ENCODE measurements at regions not wholly inside any gene's neighbourhood (a gene's known extent, or its start where the extent isn't known, plus 50 kb on each side); places are given as distances from the start of the nearest gene placed in this dataset.
A peak's percentile ranks its signal among the peaks of the same experiment; 100 is the strongest.
"Not testable (repeated sequence)": the region's sequence is repeated elsewhere in the genome, so short reads cannot be mapped to it uniquely, and the experiment has no call there.

GRCh38 chr14:104405360-104406226, 174.0 kb upstream of the C14orf180 start:
- H3K4me3 Mint-ChIP-seq: no peak overlapping the region
- ATAC-seq (ENCODE audit: low read depth in 2 of 2): no peak
- peaks cover 0 to 11% (median 5%) of the 10 kb centered on the region in 3 donors for H3K4me1 Mint-ChIP-seq

DNA sequence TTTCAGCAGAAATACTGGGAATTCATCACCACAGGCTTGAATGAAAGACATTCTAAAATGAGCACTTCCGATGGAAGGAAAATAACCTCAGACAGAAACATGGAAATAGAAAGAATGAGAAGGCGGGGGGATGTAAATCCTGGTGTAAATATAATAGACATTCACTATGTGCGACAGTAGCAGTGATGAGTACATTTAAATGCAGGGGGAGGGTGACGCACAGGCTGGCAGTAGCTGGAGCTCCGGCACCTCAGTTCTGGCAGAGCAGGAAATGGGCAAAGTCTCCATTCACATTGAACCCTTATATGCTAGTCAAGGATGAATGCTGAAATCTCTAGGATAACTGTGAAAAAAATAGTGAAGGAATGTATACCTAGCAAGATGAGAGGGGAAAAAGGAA, 172.7 kb upstream of the C14orf180 start:
- peaks cover 2 to 16% (median 12%) of the 10 kb centered on the region in 7 donors for H3K9me3 Mint-ChIP-seq
- peaks cover 5 to 15% of the 10 kb centered on the region in 2 donors for H3K36me3 Mint-ChIP-seq
- peaks cover 10 to 50% (median 31%) of the 10 kb centered on the region in 3 donors for H3K27me3 Mint-ChIP-seq
- no peak for DNase-seq
- no peak for ATAC-seq (ENCODE audit: low read depth in 2 of 2)
- H3K27ac Mint-ChIP-seq: no peak overlapping the region
- peaks cover 0 to 11% (median 5%) of the 10 kb centered on the region in 3 donors for H3K4me1 Mint-ChIP-seq
- no peak overlapping the region for H3K4me3 Mint-ChIP-seq

More at GRCh38 chr14:104405360-104406226, 174.0 kb upstream of the C14orf180 start:
- Mint-ChIP-seq H3K27ac (no peak overlapping the region), H3K36me3 (peaks cover 5 to 22% of the 10 kb centered on the region in 2 donors), H3K9me3 (peaks cover 2 to 19% (median 13%) of the 10 kb centered on the region in 7 donors), H3K27me3 (peaks cover 10 to 50% (median 31%) of the 10 kb centered on the region in 3 donors)
- no peak for DNase-seq

GRCh38 chr14:104416383-104416782, 163.2 kb upstream of the C14orf180 start:
- H3K4me1 Mint-ChIP-seq: no peaks in the 10 kb centered on the region
- no peak for ATAC-seq (ENCODE audit: low read depth in 2 of 2)
- no peak for DNase-seq
- H3K27ac Mint-ChIP-seq: no peak overlapping the region
- H3K9me3 Mint-ChIP-seq: peaks cover 0 to 7% (median 4%) of the 10 kb centered on the region in 7 donors
- H3K4me3 Mint-ChIP-seq: no peak overlapping the region
- H3K27me3 Mint-ChIP-seq: peaks cover 8 to 24% (median 9%) of the 10 kb centered on the region in 3 donors
- H3K36me3 Mint-ChIP-seq: no peaks in the 10 kb centered on the region

DNA sequence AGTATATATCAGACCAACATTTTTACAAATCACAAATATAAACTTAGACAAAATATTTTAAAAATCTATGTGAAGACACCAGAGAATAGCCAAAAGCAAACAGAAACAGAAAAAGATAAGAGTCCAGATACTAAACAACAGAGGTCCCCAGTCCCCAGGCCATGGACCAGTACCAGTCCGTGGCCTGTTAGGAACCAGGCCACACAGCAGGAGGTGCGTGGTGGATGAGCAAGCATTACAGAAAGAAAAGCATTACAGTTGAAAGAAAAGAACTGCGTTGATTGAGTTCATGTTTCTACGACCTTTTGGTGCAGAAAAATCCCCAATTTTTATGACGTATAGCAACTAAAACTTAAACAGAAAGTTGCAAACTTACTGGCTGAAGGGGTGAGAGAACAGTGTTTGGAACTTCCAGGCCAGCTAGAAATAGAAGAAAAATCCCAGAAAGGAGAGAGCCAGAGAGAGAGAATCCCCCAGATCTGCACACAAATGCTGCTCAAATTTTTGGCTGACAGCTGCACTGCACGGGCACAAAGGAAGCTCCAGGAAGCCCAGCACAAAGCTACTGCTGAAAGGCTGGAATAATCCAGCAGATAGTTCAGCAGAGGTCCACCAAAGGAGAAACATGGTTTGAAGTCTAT, 159.6 kb upstream of the C14orf180 start:
- Mint-ChIP-seq H3K27ac (no peak overlapping the region), H3K27me3 (peaks cover 8 to 25% (median 9%) of the 10 kb centered on the region in 3 donors), H3K4me3 (no peak overlapping the region), H3K9me3 (no peaks in the 10 kb centered on the region), H3K4me1 (no peaks in the 10 kb centered on the region), H3K36me3 (no peaks in the 10 kb centered on the region)
- ATAC-seq (ENCODE audit: low read depth in 2 of 2) (no peak), DNase-seq (no peak)

DNA sequence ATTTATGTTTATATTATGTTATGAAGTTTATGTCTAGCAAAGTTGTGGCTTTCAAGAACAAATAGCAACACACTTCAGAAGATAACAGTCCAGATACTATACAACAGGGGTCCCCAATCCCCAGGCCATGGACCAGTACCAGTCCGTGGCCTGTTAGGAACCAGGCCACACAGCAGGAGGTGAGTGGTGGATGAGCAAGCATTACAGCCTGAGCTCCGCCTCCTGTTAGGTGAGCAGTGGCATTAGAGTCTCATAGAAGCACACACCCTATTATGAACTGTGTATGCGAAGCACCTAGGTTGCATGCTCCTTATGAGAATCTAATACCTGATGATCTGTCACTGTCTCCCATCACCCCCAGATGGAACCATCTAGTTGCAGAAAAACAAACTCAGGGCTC, 159.0 kb upstream of the C14orf180 start:
- peaks cover 5 to 22% (median 8%) of the 10 kb centered on the region in 3 donors for H3K27me3 Mint-ChIP-seq
- not testable (repeated sequence) for DNase-seq; H3K27ac Mint-ChIP-seq; H3K9me3 Mint-ChIP-seq; H3K4me1 Mint-ChIP-seq; ATAC-seq (ENCODE audit: low read depth in 2 of 2); H3K4me3 Mint-ChIP-seq; H3K36me3 Mint-ChIP-seq

- peaks cover 8 to 20% (median 9%) of the 10 kb centered on the region in 3 donors for H3K27me3 Mint-ChIP-seq
- ATAC-seq (ENCODE audit: low read depth in 2 of 2) (no peak), DNase-seq (no peak)
- no peaks in the 10 kb centered on the region for H3K36me3 Mint-ChIP-seq
- H3K4me3 Mint-ChIP-seq: no peak overlapping the region
- H3K4me1 Mint-ChIP-seq: no peaks in the 10 kb centered on the region
- H3K9me3 Mint-ChIP-seq: no peaks in the 10 kb centered on the region
- no peak overlapping the region for H3K27ac Mint-ChIP-seq
Observed at GRCh38 chr14:104420990-104421389, 158.6 kb upstream of the C14orf180 start.

- DNase-seq: no peak
- H3K4me3 Mint-ChIP-seq: no peak overlapping the region
- no peaks in the 10 kb centered on the region for H3K4me1 Mint-ChIP-seq
- H3K36me3 Mint-ChIP-seq: no peaks in the 10 kb centered on the region
- no peaks in the 10 kb centered on the region for H3K9me3 Mint-ChIP-seq
- no peak overlapping the region for H3K27ac Mint-ChIP-seq
- ATAC-seq (ENCODE audit: low read depth in 2 of 2): no peak
- peaks cover 8 to 18% (median 9%) of the 10 kb centered on the region in 3 donors for H3K27me3 Mint-ChIP-seq
Observed at GRCh38 chr14:104421401-104421821, 158.2 kb upstream of the C14orf180 start.

DNA sequence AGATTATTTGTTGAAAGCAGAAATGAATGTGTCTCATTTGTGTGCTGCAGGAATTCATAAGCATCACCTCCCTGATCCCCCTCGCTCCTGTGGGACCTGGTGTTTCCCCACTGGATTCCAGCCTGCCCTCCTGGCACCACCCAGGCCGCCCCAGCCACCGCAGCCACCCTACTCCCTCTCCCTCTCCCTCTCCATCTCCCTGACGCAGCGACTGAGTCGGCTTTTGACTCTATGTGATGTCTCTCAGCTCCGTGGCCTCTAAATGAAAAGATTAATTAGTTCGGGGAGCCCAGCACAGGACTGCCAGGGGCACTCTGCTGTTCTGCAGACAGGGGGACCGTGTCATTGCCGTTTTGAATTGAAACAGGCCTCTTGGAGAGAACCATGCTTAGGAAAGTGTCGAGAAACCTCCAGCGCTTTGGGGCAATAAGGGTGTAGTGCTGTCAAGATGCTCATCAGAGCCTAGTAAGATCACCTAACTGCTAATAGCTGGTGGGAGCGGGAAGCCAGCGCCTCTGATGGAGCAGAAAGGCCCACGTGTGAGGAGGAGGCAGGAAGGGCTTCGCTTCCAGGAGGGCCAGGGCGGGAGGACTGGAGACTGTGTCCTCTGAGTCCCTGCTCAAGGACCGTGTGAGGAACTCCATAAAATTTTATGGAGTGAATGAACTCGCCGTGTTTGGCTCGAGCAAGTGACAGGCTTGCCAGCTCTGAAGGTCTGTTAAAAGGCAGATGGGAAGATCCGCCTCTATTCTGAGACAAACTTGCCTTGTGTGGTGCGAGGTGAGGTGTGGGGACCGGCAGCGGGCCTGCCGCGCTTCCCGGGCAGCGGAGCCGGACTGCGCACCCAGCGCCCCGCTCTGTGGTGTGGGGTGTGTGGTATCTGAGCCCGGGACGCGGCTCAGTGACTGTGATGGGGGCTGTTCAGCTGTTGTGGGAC, 157.4 kb upstream of the C14orf180 start:
- Mint-ChIP-seq H3K4me1 (no peaks in the 10 kb centered on the region), H3K27ac (peak overlapping the region in 1 of 6 donors; percentile 39), H3K4me3 (no peak overlapping the region), H3K27me3 (peaks cover under 1 to 12% (median 4%) of the 10 kb centered on the region in 3 donors), H3K36me3 (no peaks in the 10 kb centered on the region), H3K9me3 (no peaks in the 10 kb centered on the region)
- no peak for DNase-seq
- ATAC-seq (ENCODE audit: low read depth in 2 of 2): no peak

- no peaks in the 10 kb centered on the region for H3K9me3 Mint-ChIP-seq
- no peaks in the 10 kb centered on the region for H3K36me3 Mint-ChIP-seq
- no peak overlapping the region for H3K4me3 Mint-ChIP-seq
- no peaks in the 10 kb centered on the region for H3K4me1 Mint-ChIP-seq
- H3K27me3 Mint-ChIP-seq: peaks cover 0 to 12% (median 4%) of the 10 kb centered on the region in 3 donors
- no peak for DNase-seq
- ATAC-seq (ENCODE audit: low read depth in 2 of 2): no peak
- H3K27ac Mint-ChIP-seq: no peak overlapping the region
Observed at GRCh38 chr14:104422837-104423681, 156.5 kb upstream of the C14orf180 start.

DNA sequence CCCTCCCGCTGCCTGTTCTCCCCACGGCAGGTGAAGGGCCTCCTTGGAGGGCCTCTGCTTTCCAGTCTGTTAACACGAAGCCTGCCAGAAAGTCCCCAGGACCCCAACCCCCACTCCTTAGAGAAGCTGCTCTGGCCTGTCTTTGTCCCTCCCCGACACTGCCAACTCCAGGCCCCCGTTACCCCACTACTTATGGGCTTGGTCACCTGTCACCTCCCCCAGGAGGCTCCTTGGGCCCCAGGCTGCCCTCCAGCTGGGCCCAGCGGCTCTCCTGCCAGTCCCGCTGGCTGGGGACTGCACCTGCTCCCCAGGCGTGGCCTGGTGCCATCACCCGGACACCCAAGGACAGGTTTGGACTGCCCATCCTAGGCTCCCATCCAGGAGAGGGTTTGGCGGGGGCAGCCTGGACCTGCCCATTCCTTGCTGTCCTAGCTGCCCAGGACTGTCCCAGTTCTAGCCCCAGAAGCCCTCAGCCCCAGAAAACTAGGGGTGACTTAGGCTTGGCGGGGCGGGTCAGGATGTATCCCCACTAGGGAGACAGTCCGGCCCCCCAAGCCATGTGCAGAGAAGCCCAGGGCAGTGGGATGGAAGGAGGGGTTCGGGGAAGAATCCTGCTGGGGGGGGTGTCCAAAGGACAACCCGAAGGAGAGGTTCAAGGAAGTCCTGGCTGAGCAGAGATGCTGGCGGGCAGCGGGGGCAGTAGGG, 155.7 kb upstream of the C14orf180 start:
- H3K27ac Mint-ChIP-seq: no peak overlapping the region

GRCh38 chr14:104424406-104425072, 155.0 kb upstream of the C14orf180 start:
- no peak for ATAC-seq (ENCODE audit: low read depth in 2 of 2)
- H3K27ac Mint-ChIP-seq: no peak overlapping the region

More for the DNA sequence above, 155.7 kb upstream of the C14orf180 start:
- Mint-ChIP-seq H3K36me3 (no peaks in the 10 kb centered on the region), H3K9me3 (no peaks in the 10 kb centered on the region), H3K4me3 (peak overlapping the region in 1 of 8 donors; percentile 77), H3K27me3 (peaks cover 4 to 16% (median 4%) of the 10 kb centered on the region in 3 donors), H3K4me1 (no peaks in the 10 kb centered on the region)
- DNase-seq: no peak
- ATAC-seq (ENCODE audit: low read depth in 2 of 2): no peak

More at GRCh38 chr14:104424406-104425072, 155.0 kb upstream of the C14orf180 start:
- Mint-ChIP-seq H3K27me3 (peaks cover 4 to 23% (median 7%) of the 10 kb centered on the region in 3 donors), H3K36me3 (no peaks in the 10 kb centered on the region), H3K4me1 (no peaks in the 10 kb centered on the region), H3K9me3 (no peaks in the 10 kb centered on the region), H3K4me3 (peak overlapping the region in 1 of 8 donors; percentile 77)
- DNase-seq: no peak

Data from naive B cell (primary cell).